ENCODE measurements at regions not wholly inside any gene's neighbourhood (a gene's known extent, or its start where the extent isn't known, plus 50 kb on each side); places are given as distances from the start of the nearest gene placed in this dataset.

GRCh38 chr10:8301831-8302230 lies 247.3 kb downstream of the GATA3 start:
- TF ChIP-seq CTCF (IDR thresholded peaks at IDR 0.05; ENCODE audit: control extremely low read depth, extremely low read depth, low read depth, missing control alignments): no peak
- CTCF ChIA-PET: interaction anchor here (0.9 to 1.5 kb wide), 2 partner anchors 12 to 40 kb away, joined by 4 to 6 read pairs; no protein-coding TSS in a partner anchor
- POLR2A ChIA-PET: no interaction called here
- DNase-seq (ENCODE audit: extremely low spot score): no peak

- ChIA-PET POLR2A (no interaction called here), CTCF (interaction anchor here (0.9 to 1.5 kb wide), 2 partner anchors 13 to 41 kb away, joined by 4 to 6 read pairs; no protein-coding TSS in a partner anchor)
- no peak for DNase-seq (ENCODE audit: extremely low spot score)
- no peak for TF ChIP-seq CTCF (IDR thresholded peaks at IDR 0.05; ENCODE audit: control extremely low read depth, extremely low read depth, low read depth, missing control alignments)
Observed at GRCh38 chr10:8302565-8302964, 248.1 kb downstream of the GATA3 start.

- no peak for TF ChIP-seq CTCF (IDR thresholded peaks at IDR 0.05; ENCODE audit: control extremely low read depth, extremely low read depth, low read depth, missing control alignments)
- DNase-seq (ENCODE audit: extremely low spot score): no peak
- ChIA-PET POLR2A (no interaction called here), CTCF (no interaction called here)
Observed at GRCh38 chr10:8304861-8305260, 250.4 kb downstream of the GATA3 start.

- no peak for DNase-seq (ENCODE audit: extremely low spot score)
- ChIA-PET POLR2A (no interaction called here), CTCF (interaction anchor here (1.1 kb wide), 1 partner anchor 10 kb away, joined by 3 read pairs; no protein-coding TSS in a partner anchor)
- no peak for TF ChIP-seq CTCF (IDR thresholded peaks at IDR 0.05; ENCODE audit: control extremely low read depth, extremely low read depth, low read depth, missing control alignments)
Observed at GRCh38 chr10:8305876-8306652, 251.6 kb downstream of the GATA3 start.

- TF ChIP-seq CTCF (IDR thresholded peaks at IDR 0.05; ENCODE audit: control extremely low read depth, extremely low read depth, low read depth, missing control alignments): no peak
- no peak for DNase-seq (ENCODE audit: extremely low spot score)
- ChIA-PET POLR2A (no interaction called here), CTCF (interaction anchor here (1.1 kb wide), 1 partner anchor 9 kb away, joined by 3 read pairs; no protein-coding TSS in a partner anchor)
Observed at GRCh38 chr10:8306685-8307364, 252.3 kb downstream of the GATA3 start.

- POLR2A ChIA-PET: no interaction called here
- DNase-seq (ENCODE audit: extremely low spot score): no peak
- CTCF ChIA-PET: no interaction called here
- TF ChIP-seq CTCF (IDR thresholded peaks at IDR 0.05; ENCODE audit: control extremely low read depth, extremely low read depth, low read depth, missing control alignments): no peak
Observed at GRCh38 chr10:8310930-8311329, 256.4 kb downstream of the GATA3 start.
